Stimulated activated CD8-positive, alpha-beta memory T cell treated with anti-CD3 and anti-CD28 coated beads, Interleukin-15, amount 100 ng/mL, for 48 hours (primary cell): ENCODE measurements at regions not wholly inside any gene's neighbourhood (a gene's known extent, or its start where the extent isn't known, plus 50 kb on each side); places are given as distances from the start of the nearest gene placed in this dataset.

Source experiments
- DNase-seq, 2 donors: peaks; one replicate each; pipeline ENCODE4 v3.0.0-alpha.2; 2020; ENCODE audit warnings: low read depth in 2 of 2

DNA sequence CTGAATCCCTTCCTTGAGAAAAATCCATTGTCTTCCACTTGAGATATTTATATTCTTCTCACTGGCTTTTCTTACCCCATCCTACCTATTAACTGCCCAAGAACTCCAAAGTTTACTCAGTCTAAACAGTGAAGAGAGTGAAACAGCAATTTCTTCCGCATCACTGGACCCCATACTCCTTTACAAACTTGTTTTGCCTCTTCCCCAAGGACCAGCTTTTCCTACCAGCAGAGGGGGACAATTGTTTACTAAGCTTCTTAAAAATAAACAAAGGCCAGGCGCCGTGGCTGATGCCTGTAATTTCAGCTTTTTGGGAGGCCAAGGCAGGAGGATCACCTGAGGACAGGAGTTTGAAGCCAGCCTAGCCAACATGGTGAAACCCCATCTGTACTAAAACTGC, 52.0 kb downstream of the LRATD1 start:
- DNase-seq = no peak

DNA sequence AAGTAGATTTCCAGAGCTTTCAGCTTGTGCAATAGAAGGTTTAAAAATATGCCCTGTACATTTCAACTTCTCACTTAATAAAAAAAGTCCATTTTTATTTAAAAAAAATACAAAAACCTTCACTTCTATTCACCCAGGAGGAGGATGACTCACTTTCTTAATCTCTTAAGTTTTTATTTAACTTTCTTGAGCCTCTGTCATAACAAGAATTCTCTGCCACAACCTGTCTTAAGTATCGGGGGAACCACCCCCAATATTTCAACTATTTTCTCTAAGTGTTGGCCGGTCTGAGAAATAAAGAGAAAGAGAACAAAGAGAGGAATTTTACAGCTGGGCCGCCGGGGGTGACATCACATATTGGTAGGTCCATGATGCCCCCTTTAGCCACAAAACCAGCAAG, 58.4 kb downstream of the LRATD1 start:
- no peak for DNase-seq

GRCh38 chr2:14693874-14694273, 61.4 kb downstream of the LRATD1 start:
- no peak for DNase-seq

DNA sequence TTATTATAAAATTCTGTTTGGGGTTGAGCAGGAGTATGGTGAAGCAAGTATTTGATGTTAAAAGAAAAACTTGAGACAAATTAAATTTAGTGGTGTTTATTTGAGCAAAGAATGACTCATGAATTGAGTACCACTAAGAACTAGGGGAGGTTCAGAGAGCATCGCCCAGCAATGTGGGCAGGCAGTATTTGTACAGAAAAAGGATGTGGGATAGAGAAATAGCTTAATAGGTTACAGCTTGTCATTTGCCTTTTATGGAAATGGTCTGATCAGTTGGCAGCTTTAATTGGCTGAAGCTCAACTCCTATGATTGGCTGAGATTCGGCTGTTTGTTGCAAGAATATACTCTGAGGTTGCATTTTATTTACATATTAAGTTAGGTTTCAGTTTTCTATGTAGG, 68.2 kb downstream of the LRATD1 start:
- DNase-seq = no peak

DNA sequence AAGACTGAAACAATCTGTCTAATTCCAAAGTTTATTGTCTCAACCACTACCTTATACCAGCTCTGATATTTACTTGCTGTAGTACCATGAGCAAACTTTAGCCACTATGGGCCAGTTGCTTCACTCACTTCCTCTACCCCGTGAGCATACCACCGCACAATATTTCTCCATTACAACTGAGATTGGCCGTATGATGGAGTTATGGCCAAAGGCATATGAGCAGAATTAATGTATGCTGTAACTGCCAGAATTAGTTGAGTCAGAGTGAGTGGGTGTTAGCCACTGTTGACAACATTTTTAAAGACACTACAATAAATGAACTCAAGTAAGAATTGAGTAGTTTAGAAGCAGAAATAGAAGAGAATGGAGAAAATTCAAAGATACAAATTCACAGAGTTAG, 69.7 kb downstream of the LRATD1 start:
- DNase-seq = no peak

DNA sequence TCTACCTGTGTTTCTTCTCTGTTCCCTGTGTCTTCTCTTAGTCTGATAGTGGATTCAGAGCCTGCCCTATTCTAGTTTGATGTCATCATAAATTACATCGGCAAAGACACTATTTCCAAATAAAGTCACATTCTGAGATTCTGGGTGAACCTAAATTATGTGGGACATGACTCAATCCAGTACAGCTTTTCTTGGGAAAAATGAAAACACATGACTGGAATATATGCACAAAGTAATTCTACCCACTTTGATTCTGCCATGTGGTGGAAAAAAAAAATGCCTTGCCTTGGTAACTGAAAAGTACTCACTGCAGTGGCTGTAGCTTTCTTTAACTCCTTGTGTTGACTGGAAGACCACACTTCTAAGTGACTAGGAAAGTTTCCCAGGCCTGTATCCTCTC, 73.7 kb downstream of the LRATD1 start:
- no peak for DNase-seq

DNA sequence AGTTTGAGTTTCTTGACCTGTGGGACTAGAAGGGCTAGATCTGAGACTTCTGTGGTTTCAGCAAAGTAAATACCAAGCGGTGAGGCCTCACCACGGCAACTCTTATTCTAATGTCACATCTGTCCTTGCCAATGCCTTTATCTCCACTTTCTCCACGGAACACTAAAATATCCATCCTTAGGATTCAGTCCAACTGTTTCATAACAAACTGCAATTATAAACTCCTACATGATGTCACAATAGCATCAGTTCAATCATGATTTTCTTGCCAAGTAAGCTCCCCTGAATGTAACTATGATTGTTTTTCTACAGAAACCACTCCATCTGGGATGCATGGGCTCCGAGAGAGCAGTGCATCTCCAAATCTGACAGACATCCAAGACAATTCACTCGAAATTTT, 79.6 kb downstream of the LRATD1 start:
- no peak for DNase-seq

DNA sequence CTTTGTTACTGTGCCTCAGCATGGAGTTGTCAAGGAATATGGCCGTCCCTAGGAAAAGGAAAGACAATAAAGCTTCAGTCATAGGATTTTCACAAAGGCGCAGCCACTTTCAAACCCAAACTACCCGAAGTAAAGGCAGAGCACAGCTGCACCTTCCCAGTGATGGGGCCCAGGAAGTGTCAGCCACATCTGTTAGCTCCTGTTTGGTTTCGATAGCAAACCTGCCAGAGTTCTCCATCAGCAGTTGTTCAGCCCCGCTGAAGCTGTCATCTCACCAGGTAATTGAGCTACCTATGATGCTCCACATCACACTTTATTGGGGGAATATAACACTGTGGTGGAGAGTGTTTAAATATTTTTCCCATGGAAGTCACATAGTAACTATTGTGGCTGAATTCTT, 80.7 kb downstream of the LRATD1 start:
- DNase-seq = no peak

DNA sequence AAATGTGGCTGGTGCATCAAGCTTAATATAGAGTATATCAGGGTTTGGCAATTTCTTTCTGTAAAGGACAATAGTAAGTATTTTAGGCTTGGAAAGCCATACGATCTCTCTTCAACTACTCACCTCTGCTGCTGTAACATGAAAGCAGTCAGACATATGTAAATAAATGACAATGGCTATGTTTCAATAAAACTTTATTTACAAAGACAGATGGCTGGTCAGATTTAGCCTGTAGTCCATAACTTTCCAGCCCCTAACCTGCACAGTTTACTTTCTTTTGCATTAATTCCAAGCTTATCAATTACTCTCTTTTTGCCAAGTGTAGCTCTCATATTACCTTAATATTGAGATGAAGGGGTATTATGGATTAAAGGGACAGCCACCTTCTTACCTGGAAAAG, 83.1 kb downstream of the LRATD1 start:
- no peak for DNase-seq

DNA sequence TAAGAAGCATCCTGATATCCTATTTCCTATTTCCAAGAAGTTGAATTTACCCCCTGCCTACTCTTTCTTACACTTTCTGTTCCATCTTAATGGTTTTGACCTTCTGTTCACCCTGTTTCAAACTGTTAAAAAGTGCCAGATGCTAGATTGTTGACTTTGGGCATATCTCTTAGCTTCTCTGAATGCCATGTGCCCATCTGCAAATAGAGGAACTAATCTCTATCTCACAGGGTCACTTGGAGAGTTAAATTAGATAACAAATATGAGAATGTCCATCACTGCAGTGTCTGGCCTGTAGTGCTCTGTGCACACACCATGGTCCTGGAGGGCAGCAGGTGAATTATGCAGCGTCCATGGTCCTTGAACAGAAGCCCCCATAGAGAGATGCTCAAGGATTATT, 83.8 kb downstream of the LRATD1 start:
- DNase-seq = no peak

GRCh38 chr2:14717131-14717530, 84.6 kb downstream of the LRATD1 start:
- DNase-seq = no peak

DNA sequence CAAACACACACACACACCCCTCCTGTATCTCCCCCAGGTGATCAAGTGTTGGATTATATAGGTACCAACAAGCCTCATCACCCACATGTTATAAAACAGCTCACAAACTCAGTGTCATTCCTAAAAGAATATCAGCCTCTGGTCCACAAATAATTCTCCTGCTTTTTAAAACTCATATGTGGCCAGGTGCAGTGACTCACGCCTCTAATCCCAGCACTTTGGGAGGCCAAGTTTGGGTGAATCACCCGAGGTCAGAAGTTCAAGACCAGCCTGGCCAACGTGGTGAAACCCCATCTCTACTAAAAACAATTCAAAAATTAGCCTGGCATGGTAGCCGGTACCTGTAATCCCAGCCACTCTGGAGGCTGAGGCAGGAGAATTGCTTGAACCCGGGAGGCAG, 87.8 kb downstream of the LRATD1 start:
- no peak for DNase-seq

DNA sequence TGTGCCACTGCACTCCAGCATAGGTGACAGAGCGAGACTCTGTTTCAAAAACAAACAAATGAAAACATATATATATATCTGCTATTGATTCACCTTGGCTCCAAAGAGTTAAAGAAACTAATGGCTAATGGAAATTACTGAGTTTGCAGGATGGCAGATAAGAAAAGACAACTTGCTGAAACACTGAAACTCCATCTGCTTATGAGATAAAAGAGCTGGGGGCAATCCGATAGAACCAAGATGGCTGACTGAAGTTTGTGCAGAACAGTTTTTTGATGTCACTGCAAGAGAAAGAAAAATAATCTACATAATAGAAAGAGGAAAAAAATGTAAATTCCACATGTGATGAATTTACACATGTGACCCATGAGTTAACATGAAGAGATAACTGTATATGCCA, 88.2 kb downstream of the LRATD1 start:
- DNase-seq = no peak

- DNase-seq = no peak
These were observed 90.5 kb downstream of the LRATD1 start for GRCh38 chr2:14722904-14723570.

GRCh38 chr2:14723684-14724083, 91.2 kb downstream of the LRATD1 start:
- no peak for DNase-seq

DNA sequence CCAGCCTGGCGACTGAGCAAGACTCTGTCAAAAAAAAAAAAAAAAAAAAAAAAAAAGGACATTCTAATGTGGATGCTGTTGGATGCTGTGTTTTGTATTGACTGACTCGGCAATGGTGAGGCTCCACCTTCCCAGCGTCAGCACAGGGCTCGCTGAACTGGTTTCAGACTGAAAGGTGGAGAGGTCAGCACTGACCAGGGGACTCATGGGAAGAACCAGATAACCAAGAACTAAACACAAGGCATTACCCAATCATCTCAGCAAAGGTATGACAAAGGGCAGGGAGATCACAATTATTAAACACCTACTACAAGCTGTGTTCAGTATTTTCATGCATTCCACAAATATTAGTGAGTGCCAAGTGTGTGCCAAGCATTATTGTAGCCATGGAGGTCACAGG, 103.2 kb downstream of the LRATD1 start:
- DNase-seq = no peak

DNA sequence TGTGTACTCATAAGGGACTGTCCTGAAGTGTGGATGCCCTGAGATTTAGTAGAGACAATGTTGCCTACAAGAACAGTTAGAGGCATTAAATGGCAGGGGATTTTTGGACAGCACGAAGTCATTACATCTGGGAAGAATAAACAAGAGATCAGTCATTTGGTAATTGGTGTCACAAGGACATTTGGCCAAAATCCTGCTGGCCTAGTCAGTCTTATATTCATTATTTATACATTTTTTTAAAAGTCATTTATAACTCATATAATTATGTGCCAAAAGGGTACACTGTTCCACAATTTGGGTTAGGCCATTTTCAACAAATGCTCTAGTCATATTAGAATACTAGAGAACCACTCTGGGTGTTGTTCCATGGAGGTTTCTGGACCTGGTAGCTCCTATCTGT, 104.7 kb downstream of the LRATD1 start:
- no peak for DNase-seq

DNA sequence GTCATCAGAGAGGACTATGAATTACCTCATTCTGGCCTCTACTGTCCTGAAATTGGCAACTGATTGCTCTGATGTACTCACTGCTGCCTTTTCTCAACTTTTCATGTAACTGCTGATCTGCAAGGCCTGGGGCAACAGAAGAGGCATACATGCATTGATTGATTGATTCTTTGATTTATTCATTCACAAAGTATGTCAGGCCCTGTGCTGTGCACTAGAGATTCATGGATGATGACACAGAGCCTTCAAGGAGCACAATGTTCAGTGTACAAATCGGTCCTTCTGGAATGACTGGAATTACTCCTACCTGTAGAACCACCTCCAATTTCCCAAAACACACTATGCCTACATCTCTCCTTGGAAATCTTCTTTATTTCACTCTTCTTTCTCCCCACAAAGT, 111.3 kb downstream of the LRATD1 start:
- no peak for DNase-seq

- DNase-seq = no peak
These were observed 113.0 kb downstream of the LRATD1 start for GRCh38 chr2:14745288-14746076.

DNA sequence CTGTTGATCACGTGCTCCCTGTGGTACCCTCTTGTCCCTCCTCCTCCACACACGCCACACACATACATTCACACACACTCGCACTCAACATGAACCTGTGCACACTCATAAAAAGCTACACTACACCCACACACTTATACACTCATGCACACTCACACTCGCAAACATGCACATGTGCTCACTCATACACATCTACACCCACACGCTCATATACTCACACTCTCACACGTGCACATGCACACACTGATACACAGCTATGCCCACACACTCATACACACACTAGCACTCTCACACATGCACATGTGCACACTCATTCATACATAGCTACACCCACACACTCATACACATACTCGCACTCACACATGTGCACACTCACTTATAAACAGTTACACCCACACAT, 113.6 kb downstream of the LRATD1 start:
- DNase-seq = no peak

DNA sequence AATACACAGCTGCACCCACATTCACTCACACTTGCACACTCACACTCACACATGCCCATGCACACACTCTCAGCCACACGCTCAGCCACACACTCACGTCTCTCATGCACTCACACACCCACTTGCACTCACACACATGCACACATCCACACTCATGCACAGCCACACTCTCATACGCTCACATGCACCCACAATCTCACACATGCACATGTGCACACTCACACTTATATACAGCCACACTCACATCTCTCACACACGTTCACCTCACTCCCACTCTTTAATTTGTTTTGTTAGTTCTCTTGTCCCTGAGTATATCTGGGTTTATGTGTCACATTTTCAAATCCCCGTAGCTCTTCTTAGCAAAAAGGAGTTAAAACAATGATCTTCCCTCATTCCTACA, 114.9 kb downstream of the LRATD1 start:
- DNase-seq = no peak

GRCh38 chr2:14749884-14750283, 117.4 kb downstream of the LRATD1 start:
- no peak for DNase-seq

- DNase-seq = no peak
These were observed 117.9 kb downstream of the LRATD1 start for GRCh38 chr2:14750433-14750832.

DNA sequence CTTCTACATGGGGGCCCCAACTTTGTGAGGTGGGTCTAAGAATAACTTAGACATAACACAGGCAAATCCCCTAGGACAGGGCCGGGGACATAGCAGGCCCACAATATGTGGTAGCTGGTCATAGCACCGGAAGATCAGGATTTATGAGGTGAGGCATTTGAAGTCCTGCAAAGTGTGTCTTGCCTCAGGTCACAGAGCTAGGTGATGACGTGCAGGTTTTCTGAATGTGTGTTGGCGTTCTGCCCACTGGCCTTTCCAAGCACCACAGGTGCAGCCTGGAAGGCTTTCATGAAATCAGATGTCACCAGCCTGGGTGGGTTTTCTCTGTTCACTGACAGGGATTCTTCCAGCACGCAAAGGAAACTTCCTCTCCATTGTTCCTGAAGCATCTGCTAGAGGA, 119.1 kb downstream of the LRATD1 start:
- no peak for DNase-seq
